ENCODE measurements at regions not wholly inside any gene's neighbourhood (a gene's known extent, or its start where the extent isn't known, plus 50 kb on each side); places are given as distances from the start of the nearest gene placed in this dataset.

GRCh38 chr3:124594581-124594980 is 135.7 kb upstream of the UMPS start:
- H3K9ac ChIP-seq (replicated peaks; ENCODE audit: extremely low read depth, insufficient read depth, low read length), result no peak overlapping the region
- H3K4me3 ChIP-seq (replicated peaks in 1 of 3; ENCODE audit: insufficient read depth in 1 of 3, low read depth in 1 of 3, low read length in 3 of 3), result no peak overlapping the region
- no TSS peak for BruUV-seq (replicated peaks)
- H3K4me1 ChIP-seq (ENCODE audit: control insufficient read depth, extremely low read depth, insufficient read depth, low read length), result no peaks in the 10 kb centered on the region
- no peak overlapping the region for H3K27ac ChIP-seq (ENCODE audit: insufficient read depth, low read depth, low read length)
- no peaks in the 10 kb centered on the region for H4K20me1 ChIP-seq (replicated peaks; ENCODE audit: control insufficient read depth, extremely low read depth, insufficient read depth, low read length)
- H2AFZ ChIP-seq (ENCODE audit: low read depth, low read length), result no peak overlapping the region
- no peaks in the 10 kb centered on the region for H3K79me2 ChIP-seq (ENCODE audit: control insufficient read depth, insufficient read depth, low read length)
- no peak for FAIRE-seq
- no peaks in the 10 kb centered on the region for H3K9me1 ChIP-seq (replicated peaks; ENCODE audit: control insufficient read depth, extremely low read depth, insufficient read depth, low read length)
- ChIA-PET POLR2A (no interaction called here), CTCF (no interaction called here)
- H3K9me3 ChIP-seq (replicated peaks; ENCODE audit: control insufficient read depth, insufficient read depth, low read length), result no peaks in the 10 kb centered on the region
- H3K36me3 ChIP-seq (ENCODE audit: control insufficient read depth in 2 of 2, extremely low read depth in 1 of 2, insufficient read depth in 2 of 2, low read length in 2 of 2), result no peaks in the 10 kb centered on the region
- no peak overlapping the region for H3K4me2 ChIP-seq (ENCODE audit: insufficient read depth, low read length)
- intact Hi-C loops (cut with micrococcal nuclease) (no loop called here), dilution Hi-C loops (cut with MboI; ENCODE audit: extremely low pct_ligation_motif_present, low sequenced_read_pairs) (no loop called here)
- no peak for DNase-seq (ENCODE audit: low read depth, low spot score)
- peaks cover 7 to 11% of the 10 kb centered on the region in 2 experiments for H3K27me3 ChIP-seq (ENCODE audit: control insufficient read depth in 2 of 2, insufficient read depth in 2 of 2, low read length in 2 of 2)
- TF ChIP-seq MYC (IDR thresholded peaks at IDR 0.05; ENCODE audit: low read depth, low read length), result no peak
- no peak for TF ChIP-seq POLR2AphosphoS5 (IDR thresholded peaks at IDR 0.05; ENCODE audit: insufficient read depth, low read depth, low read length)
- TF ChIP-seq POLR2A (IDR thresholded peaks at IDR 0.05; ENCODE audit: low read depth, low read length), result no peak
- no peak for TF ChIP-seq JUN (IDR thresholded peaks at IDR 0.05; ENCODE audit: borderline replicate concordance, insufficient read depth, insufficient read length, low read depth)
- TF ChIP-seq FOS (IDR thresholded peaks at IDR 0.05; ENCODE audit: borderline replicate concordance, insufficient read depth, low read length), result no peak
- TF ChIP-seq GATA2 (IDR thresholded peaks at IDR 0.05; ENCODE audit: insufficient read depth, insufficient read length, low read depth, low read length), result no peak
- TF ChIP-seq, protein P1, sequence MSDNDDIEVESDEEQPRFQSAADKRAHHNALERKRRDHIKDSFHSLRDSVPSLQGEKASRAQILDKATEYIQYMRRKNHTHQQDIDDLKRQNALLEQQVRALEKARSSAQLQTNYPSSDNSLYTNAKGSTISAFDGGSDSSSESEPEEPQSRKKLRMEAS (IDR thresholded peaks at IDR 0.05; ENCODE audit: insufficient read depth, insufficient read length), result no peak
- TF ChIP-seq, protein P2, sequence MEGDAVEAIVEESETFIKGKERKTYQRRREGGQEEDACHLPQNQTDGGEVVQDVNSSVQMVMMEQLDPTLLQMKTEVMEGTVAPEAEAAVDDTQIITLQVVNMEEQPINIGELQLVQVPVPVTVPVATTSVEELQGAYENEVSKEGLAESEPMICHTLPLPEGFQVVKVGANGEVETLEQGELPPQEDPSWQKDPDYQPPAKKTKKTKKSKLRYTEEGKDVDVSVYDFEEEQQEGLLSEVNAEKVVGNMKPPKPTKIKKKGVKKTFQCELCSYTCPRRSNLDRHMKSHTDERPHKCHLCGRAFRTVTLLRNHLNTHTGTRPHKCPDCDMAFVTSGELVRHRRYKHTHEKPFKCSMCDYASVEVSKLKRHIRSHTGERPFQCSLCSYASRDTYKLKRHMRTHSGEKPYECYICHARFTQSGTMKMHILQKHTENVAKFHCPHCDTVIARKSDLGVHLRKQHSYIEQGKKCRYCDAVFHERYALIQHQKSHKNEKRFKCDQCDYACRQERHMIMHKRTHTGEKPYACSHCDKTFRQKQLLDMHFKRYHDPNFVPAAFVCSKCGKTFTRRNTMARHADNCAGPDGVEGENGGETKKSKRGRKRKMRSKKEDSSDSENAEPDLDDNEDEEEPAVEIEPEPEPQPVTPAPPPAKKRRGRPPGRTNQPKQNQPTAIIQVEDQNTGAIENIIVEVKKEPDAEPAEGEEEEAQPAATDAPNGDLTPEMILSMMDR (IDR thresholded peaks at IDR 0.05; ENCODE audit: extremely low read depth in 1 of 2, insufficient read depth in 1 of 2, low read depth in 1 of 2, low read length in 2 of 2), result no peak
- no peak for TF ChIP-seq EZH2 (IDR thresholded peaks at IDR 0.05; ENCODE audit: borderline replicate concordance, low read depth, low read length, severe bottlenecking)
